ENCODE measurements at regions not wholly inside any gene's neighbourhood (a gene's known extent, or its start where the extent isn't known, plus 50 kb on each side); places are given as distances from the start of the nearest gene placed in this dataset.
"Not testable (repeated sequence)": the region's sequence is repeated elsewhere in the genome, so short reads cannot be mapped to it uniquely, and the experiment has no call there.

GRCh38 chr10:11684717-11685645 lies 57.2 kb upstream of the ECHDC3 start:
- peak; percentile 87 for DNase-seq (ENCODE audit: low read depth)
- peak overlapping the region; percentile 44 for H3K4me3 ChIP-seq (ENCODE audit: control insufficient read depth, low read depth, low read length)
- no peak for TF ChIP-seq CTCF (conservative IDR thresholded peaks at IDR 0.05; ENCODE audit: control insufficient read depth, insufficient read depth, low read depth, low read length)

GRCh38 chr10:11684341-11684716 lies 57.9 kb upstream of the ECHDC3 start:
- H3K4me3 ChIP-seq (ENCODE audit: control insufficient read depth, low read depth, low read length); DNase-seq (ENCODE audit: low read depth): not testable (repeated sequence)

GRCh38 chr10:11683529-11684320 lies 58.5 kb upstream of the ECHDC3 start:
- no peak overlapping the region for H3K4me3 ChIP-seq (ENCODE audit: control insufficient read depth, low read depth, low read length)
- DNase-seq (ENCODE audit: low read depth): no peak
- no peak for TF ChIP-seq CTCF (conservative IDR thresholded peaks at IDR 0.05; ENCODE audit: control insufficient read depth, insufficient read depth, low read depth, low read length)

- DNase-seq (ENCODE audit: low read depth): no peak
- TF ChIP-seq CTCF (conservative IDR thresholded peaks at IDR 0.05; ENCODE audit: control insufficient read depth, insufficient read depth, low read depth, low read length): no peak
- no peak overlapping the region for H3K4me3 ChIP-seq (ENCODE audit: control insufficient read depth, low read depth, low read length)
These were observed 59.3 kb upstream of the ECHDC3 start for GRCh38 chr10:11682851-11683250.

- no peak overlapping the region for H3K4me3 ChIP-seq (ENCODE audit: control insufficient read depth, low read depth, low read length)
- no peak for TF ChIP-seq CTCF (conservative IDR thresholded peaks at IDR 0.05; ENCODE audit: control insufficient read depth, insufficient read depth, low read depth, low read length)
- DNase-seq (ENCODE audit: low read depth): no peak
These were observed 59.9 kb upstream of the ECHDC3 start for GRCh38 chr10:11682267-11682683.

GRCh38 chr10:11680496-11680895 lies 61.7 kb upstream of the ECHDC3 start:
- DNase-seq (ENCODE audit: low read depth): no peak
- no peak for TF ChIP-seq CTCF (conservative IDR thresholded peaks at IDR 0.05; ENCODE audit: control insufficient read depth, insufficient read depth, low read depth, low read length)
- no peak overlapping the region for H3K4me3 ChIP-seq (ENCODE audit: control insufficient read depth, low read depth, low read length)

GRCh38 chr10:11679946-11680345 lies 62.2 kb upstream of the ECHDC3 start:
- TF ChIP-seq CTCF (conservative IDR thresholded peaks at IDR 0.05; ENCODE audit: control insufficient read depth, insufficient read depth, low read depth, low read length): no peak
- no peak overlapping the region for H3K4me3 ChIP-seq (ENCODE audit: control insufficient read depth, low read depth, low read length)
- DNase-seq (ENCODE audit: low read depth): no peak
